A549 (cell line): ENCODE measurements at regions not wholly inside any gene's neighbourhood (a gene's known extent, or its start where the extent isn't known, plus 50 kb on each side); places are given as distances from the start of the nearest gene placed in this dataset.

Source experiments
- ATAC-seq, 2 experiments: fragments of 200-7000 bp in 1 of 2; fragments of >200 bp in 1 of 2; cut with Nextera tagmentation in 1 of 2; cut with Tn5 transposase in 1 of 2; 3 replicates each; pipeline versions ENCODE4 v1.8.0 to v1.9.1; 2018 to 2020; ENCODE audit warnings: mild to moderate bottlenecking in 1 of 2, moderate library complexity in 1 of 2
- CTCF ChIA-PET: fragments of 300-600 bp; sonication (Branson Sonifier 250); formaldehyde crosslinking; extraction: SDS; loops from one replicate; lab custom pipeline; 2021; ENCODE audit warnings: antibody characterized with exemption, inconsistent platforms; lab: Yijun Ruan, JAX
- POLR2A ChIA-PET: fragments of 350-600 bp; formaldehyde crosslinking; extraction: SDS; loops from one replicate; lab custom pipeline; 2021; ENCODE audit warnings: antibody characterized with exemption, inconsistent platforms; lab: Yijun Ruan, JAX
- DNase-seq, 2 experiments: peaks; one replicate each; pipeline versions ENCODE4 v3.0.0 to v3.0.0-alpha.2; 2011 to 2016; ENCODE audit warnings: low read depth in 1 of 2, low spot score in 1 of 2
- FAIRE-seq: peaks from 2 replicates; lab custom pipeline; 2011; peaks lifted over from hg19 to GRCh38; lab: Jason Lieb, UNC
- H3K27ac ChIP-seq, 2 experiments: fragments of >200 bp; sonication (Bioruptor Twin); formaldehyde crosslinking; 3 replicates each; pipeline ENCODE4 v1.5.1; 2016 to 2017
- H3K4me1 ChIP-seq: fragments of >200 bp; sonication (Bioruptor Twin); formaldehyde crosslinking; 3 replicates; pipeline ENCODE4 v1.6.1; 2016
- H3K4me2 ChIP-seq: fragments of >200 bp; sonication (Bioruptor Twin); formaldehyde crosslinking; 3 replicates; pipeline ENCODE4 v1.6.1; 2016
- H3K4me3 ChIP-seq: fragments of >200 bp; sonication (Bioruptor Twin); formaldehyde crosslinking; 3 replicates; pipeline ENCODE4 v1.5.1; 2016
- H3K9me3 ChIP-seq: fragments of >200 bp; sonication (Bioruptor Twin); formaldehyde crosslinking; 3 replicates; pipeline ENCODE4 v1.6.1; 2016
- CBX8 ChIP-seq: fragments of 200-600 bp; sonication (generic); IDR thresholded peaks from 2 replicates; pipeline ENCODE4 v1.6.1; 2016
- CEBPB ChIP-seq, 2 experiments: fragments of >200 bp in 1 of 2; sonication (Bioruptor Twin) in 1 of 2; formaldehyde crosslinking in 1 of 2; IDR thresholded peaks; 2 replicates each; pipeline ENCODE4 v1.6.1; 2012 to 2016
- CHD2 ChIP-seq: fragments of 150-350 bp; IDR thresholded peaks from 2 replicates; pipeline ENCODE4 v1.6.1; 2014; ENCODE audit warnings: low read length; ENCODE audit not compliant: partially characterized antibody
- EP300 ChIP-seq, 2 experiments: fragments of >200 bp; sonication (Bioruptor Twin); formaldehyde crosslinking; IDR thresholded peaks; 2 replicates in 1 of 2; 3 replicates in 1 of 2; pipeline ENCODE4 v1.6.1; 2016 to 2017
- FOSB ChIP-seq: fragments of 250-450 bp; sonication (Bioruptor Pico); IDR thresholded peaks from 2 replicates; pipeline ENCODE4 v1.5.0; 2020; ENCODE audit warnings: mild to moderate bottlenecking, moderate library complexity
- FOSL2 ChIP-seq, 2 experiments: fragments of 450-650 bp in 1 of 2; fragments of >200 bp in 1 of 2; sonication (Bioruptor Twin) in 1 of 2; formaldehyde crosslinking; IDR thresholded peaks; 2 replicates each; pipeline versions ENCODE4 v1.5.0 to v1.6.1; 2016 to 2020; ENCODE audit warnings: mild to moderate bottlenecking in 1 of 2, moderate library complexity in 1 of 2
- HEYL ChIP-seq: fragments of 250-450 bp; sonication (Bioruptor Pico); IDR thresholded peaks from 2 replicates; pipeline ENCODE4 v1.8.0; 2021; ENCODE audit warnings: mild to moderate bottlenecking, moderate library complexity
- JUN ChIP-seq, 2 experiments: fragments of >200 bp; sonication (Bioruptor Twin); formaldehyde crosslinking; IDR thresholded peaks; 2 replicates in 1 of 2; 3 replicates in 1 of 2; pipeline ENCODE4 v1.6.1; 2016 to 2017
- JUNB ChIP-seq: fragments of >200 bp; sonication (Bioruptor Twin); formaldehyde crosslinking; IDR thresholded peaks from 2 replicates; pipeline ENCODE4 v1.6.1; 2016
- KDM1A ChIP-seq: fragments of 200-600 bp; sonication (generic); IDR thresholded peaks from 2 replicates; pipeline ENCODE4 v1.6.1; 2016; ENCODE audit warnings: low read depth, mild to moderate bottlenecking
- KDM5A ChIP-seq: fragments of 200-600 bp; sonication (generic); IDR thresholded peaks from 2 replicates; pipeline ENCODE4 v1.6.1; 2016; ENCODE audit warnings: antibody characterized with exemption, mild to moderate bottlenecking
- NFE2L2 ChIP-seq: fragments of 150-350 bp; conservative IDR thresholded peaks from 2 replicates; pipeline ENCODE4 v1.6.1; 2014; ENCODE audit warnings: low read length
- NR3C1 ChIP-seq: fragments of >200 bp; sonication (Bioruptor Twin); formaldehyde crosslinking; IDR thresholded peaks from 3 replicates; pipeline ENCODE4 v1.6.1; 2017
- POLR2A ChIP-seq: IDR thresholded peaks from 2 replicates; pipeline ENCODE4 v1.6.1; 2012; ENCODE audit warnings: mild to moderate bottlenecking, low read length
- RCOR1 ChIP-seq: fragments of 150-350 bp; IDR thresholded peaks from 2 replicates; pipeline ENCODE4 v1.6.1; 2014; ENCODE audit warnings: antibody characterized with exemption, low read length, low read depth
- REST ChIP-seq: fragments of 200-600 bp; sonication (generic); IDR thresholded peaks from 2 replicates; pipeline ENCODE4 v1.6.1; 2016; ENCODE audit warnings: antibody characterized with exemption, mild to moderate bottlenecking, moderate library complexity
- TP53 ChIP-seq: fragments of 250-450 bp; sonication (Bioruptor Pico); IDR thresholded peaks from 2 replicates; pipeline ENCODE4 v1.5.0; 2021; ENCODE audit warnings: mild to moderate bottlenecking, moderate library complexity
- ZSCAN20 ChIP-seq: fragments of 250-450 bp; sonication (Bioruptor Pico); IDR thresholded peaks from 2 replicates; pipeline ENCODE4 v1.8.0; 2022; ENCODE audit warnings: mild to moderate bottlenecking, moderate library complexity
- WGBS: methylation state at CpG from one replicate; pipeline ENCODE4 v1.1.6; 2017; ENCODE audit errors: missing lambda C conversion rate; 5-methylcytosine and 5-hydroxymethylcytosine counted together
- TF ChIP-seq, protein P1 (sequence below): IDR thresholded peaks from 2 replicates; pipeline ENCODE4 v1.6.1; 2012
- TF ChIP-seq, protein P2 (sequence below): fragments of >200 bp; sonication (Bioruptor Twin); formaldehyde crosslinking; IDR thresholded peaks from 3 replicates; pipeline ENCODE4 v1.5.1; 2016

GRCh38 chr2:65737452-65738011, 305.1 kb upstream of the SPRED2 start:
- H3K27ac ChIP-seq, result no peak overlapping the region
- FAIRE-seq, result no peak
- H3K4me3 ChIP-seq, result no peak overlapping the region
- 33% methylated on average over 4 of the region's 4 CpGs for WGBS
- ChIA-PET CTCF (no interaction called here), POLR2A (no interaction called here)
- ATAC-seq, result no peak
- no peak overlapping the region for H3K4me2 ChIP-seq
- H3K4me1 ChIP-seq, result no peaks in the 10 kb centered on the region
- no peaks in the 10 kb centered on the region for H3K9me3 ChIP-seq
- DNase-seq, result no peak
- TF ChIP-seq HEYL (CRISPR knock-in tag), result no peak
- TF ChIP-seq RCOR1, result no peak
- TF ChIP-seq FOSL2 (IDR thresholded peaks at IDR 0.05), result no peak
- no peak for TF ChIP-seq FOSL2 (CRISPR knock-in tag; IDR thresholded peaks at IDR 0.05)
- no peak for TF ChIP-seq CBX8
- no peak for TF ChIP-seq FOSB (CRISPR knock-in tag)
- TF ChIP-seq NFE2L2, result no peak
- no peak for TF ChIP-seq KDM1A
- no peak for TF ChIP-seq NR3C1
- TF ChIP-seq KDM5A, result no peak
- no peak for TF ChIP-seq CHD2
- TF ChIP-seq JUNB, result no peak
- TF ChIP-seq CEBPB (IDR thresholded peaks at IDR 0.05), result no peak
- TF ChIP-seq EP300 (IDR thresholded peaks at IDR 0.05), result no peak
- TF ChIP-seq TP53 (CRISPR knock-in tag), result no peak
- no peak for TF ChIP-seq ZSCAN20 (CRISPR knock-in tag)
- no peak for TF ChIP-seq REST
- no peak for TF ChIP-seq POLR2A
- TF ChIP-seq, protein P1, sequence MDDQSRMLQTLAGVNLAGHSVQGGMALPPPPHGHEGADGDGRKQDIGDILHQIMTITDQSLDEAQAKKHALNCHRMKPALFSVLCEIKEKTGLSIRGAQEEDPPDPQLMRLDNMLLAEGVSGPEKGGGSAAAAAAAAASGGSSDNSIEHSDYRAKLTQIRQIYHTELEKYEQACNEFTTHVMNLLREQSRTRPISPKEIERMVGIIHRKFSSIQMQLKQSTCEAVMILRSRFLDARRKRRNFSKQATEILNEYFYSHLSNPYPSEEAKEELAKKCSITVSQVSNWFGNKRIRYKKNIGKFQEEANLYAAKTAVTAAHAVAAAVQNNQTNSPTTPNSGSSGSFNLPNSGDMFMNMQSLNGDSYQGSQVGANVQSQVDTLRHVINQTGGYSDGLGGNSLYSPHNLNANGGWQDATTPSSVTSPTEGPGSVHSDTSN, result no peak

DNA sequence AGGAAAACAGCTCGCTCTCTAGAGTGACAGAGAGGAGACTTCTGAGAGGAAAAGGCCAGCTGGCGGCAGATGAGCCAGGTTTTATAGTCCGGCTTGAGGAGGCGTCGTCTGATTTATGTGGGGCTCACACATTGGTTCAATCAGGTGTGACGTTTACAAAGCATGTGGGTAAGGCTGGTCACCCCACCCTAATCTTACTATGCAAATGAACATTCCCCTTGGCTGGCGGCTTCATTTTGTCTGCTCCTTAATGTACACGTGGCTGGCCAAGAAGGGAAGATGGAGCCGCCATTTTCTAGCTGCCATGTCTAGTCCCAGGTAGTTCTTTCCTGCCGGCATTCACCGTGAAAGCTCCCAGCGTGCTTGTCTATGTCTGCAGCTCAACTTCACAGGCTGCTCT, 299.1 kb upstream of the SPRED2 start:
- ATAC-seq (no peak), FAIRE-seq (no peak), DNase-seq (no peak)
- TF ChIP-seq JUN (IDR thresholded peaks at IDR 0.05), result no peak
- TF ChIP-seq, protein P2, sequence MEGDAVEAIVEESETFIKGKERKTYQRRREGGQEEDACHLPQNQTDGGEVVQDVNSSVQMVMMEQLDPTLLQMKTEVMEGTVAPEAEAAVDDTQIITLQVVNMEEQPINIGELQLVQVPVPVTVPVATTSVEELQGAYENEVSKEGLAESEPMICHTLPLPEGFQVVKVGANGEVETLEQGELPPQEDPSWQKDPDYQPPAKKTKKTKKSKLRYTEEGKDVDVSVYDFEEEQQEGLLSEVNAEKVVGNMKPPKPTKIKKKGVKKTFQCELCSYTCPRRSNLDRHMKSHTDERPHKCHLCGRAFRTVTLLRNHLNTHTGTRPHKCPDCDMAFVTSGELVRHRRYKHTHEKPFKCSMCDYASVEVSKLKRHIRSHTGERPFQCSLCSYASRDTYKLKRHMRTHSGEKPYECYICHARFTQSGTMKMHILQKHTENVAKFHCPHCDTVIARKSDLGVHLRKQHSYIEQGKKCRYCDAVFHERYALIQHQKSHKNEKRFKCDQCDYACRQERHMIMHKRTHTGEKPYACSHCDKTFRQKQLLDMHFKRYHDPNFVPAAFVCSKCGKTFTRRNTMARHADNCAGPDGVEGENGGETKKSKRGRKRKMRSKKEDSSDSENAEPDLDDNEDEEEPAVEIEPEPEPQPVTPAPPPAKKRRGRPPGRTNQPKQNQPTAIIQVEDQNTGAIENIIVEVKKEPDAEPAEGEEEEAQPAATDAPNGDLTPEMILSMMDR, result no peak
- TF ChIP-seq CEBPB (IDR thresholded peaks at IDR 0.05), result no peak
- no peak for TF ChIP-seq CBX8
- Histone ChIP-seq H3K4me1 (no peaks in the 10 kb centered on the region), H3K4me2 (no peak overlapping the region), H3K27ac (no peak overlapping the region), H3K9me3 (no peaks in the 10 kb centered on the region), H3K4me3 (no peak overlapping the region)
- 63% methylated on average over 12 of the region's 12 CpGs for WGBS
- ChIA-PET POLR2A (no interaction called here), CTCF (interaction anchor here (1.2 kb wide), 1 partner anchor 15 kb away, joined by 3 read pairs; no protein-coding TSS in a partner anchor)
